Ureter (tissue), 1 donor: ENCODE measurements at regions not wholly inside any gene's neighbourhood (a gene's known extent, or its start where the extent isn't known, plus 50 kb on each side); places are given as distances from the start of the nearest gene placed in this dataset.
"Not testable (repeated sequence)": the region's sequence is repeated elsewhere in the genome, so short reads cannot be mapped to it uniquely, and the experiment has no call there.

Experiments used
- DNase-seq: peaks from one replicate; pipeline ENCODE4 v3.0.0-alpha.2; 2020; ENCODE audit warnings: low spot score
- donor health status: DM: yes; HTN: yes; CAD: no.

GRCh38 chr6:6867404-6867799 is 240.4 kb upstream of the RREB1 start:
- no peak for DNase-seq

DNA sequence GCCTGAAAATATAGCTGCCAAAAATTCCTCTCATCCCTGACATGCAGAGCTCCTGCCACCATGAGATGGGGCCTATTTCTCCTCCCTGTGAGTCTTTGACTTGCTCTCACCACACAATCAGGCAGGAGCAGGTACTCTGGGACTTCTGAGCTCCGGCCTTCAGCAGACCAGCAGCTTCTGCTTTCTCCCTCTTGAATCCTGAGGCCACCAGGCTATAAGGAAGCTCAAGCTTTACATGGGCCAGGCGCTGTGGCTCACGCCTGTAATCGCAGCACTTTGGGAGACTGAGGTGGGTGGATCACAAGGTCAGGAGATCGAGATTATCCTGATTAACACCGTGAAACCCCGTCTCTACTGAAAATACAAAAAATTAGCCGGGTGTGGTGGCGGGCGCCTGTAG is 238.7 kb upstream of the RREB1 start:
- DNase-seq, result no peak

- DNase-seq, result no peak
Measured at GRCh38 chr6:6870921-6871320, 236.8 kb upstream of the RREB1 start.

GRCh38 chr6:6872459-6873344 is 235.1 kb upstream of the RREB1 start:
- DNase-seq, result no peak

DNA sequence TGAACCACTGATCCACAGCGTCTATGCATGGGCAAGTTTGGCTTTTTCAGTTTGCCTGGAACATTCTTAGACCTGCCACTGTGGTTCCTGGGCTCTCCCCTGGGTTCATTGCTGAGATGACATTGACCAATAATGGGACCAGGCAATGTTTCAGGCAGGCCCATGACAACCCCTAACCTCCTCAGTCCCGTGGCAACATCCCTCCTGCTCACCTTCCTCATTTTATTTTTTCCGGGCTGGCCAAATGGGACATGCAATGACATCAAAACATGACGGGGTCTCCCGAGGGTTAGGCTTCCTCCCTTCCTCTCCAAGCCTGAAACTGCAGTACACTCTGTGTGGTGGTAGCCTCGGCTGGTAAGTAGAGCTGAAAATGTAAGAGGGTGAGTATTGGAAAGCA is 234.0 kb upstream of the RREB1 start:
- no peak for DNase-seq

DNA sequence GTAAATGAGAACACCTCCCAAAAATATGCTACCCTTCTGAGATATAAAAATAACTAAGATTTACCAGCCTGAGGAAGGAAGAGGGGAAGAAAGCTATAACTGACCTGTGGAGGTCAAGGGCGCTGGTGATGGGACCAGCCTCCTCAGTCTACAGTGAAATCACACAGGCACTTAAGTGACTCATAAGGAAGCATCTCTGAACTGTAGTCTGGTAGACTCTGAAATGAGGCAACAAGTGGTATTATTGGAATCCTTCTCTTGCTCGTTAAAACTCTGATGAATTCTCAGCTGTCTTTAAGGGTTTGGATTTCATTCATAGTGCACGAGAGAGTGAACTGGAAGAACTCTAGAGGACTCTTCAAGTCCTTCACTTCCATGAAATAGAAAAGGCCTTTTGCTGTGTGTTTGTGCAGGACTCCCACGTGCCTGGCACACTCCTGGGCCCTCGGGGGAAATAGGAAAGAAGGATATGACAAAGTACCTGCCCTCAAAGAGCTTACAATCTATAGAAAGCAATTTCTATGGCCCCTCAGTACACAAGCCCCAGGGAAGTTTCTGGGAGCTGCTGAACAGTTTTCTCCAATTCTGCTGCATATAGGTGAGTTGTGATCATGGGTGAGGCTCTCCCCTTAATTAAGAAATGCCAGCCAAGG is 231.8 kb upstream of the RREB1 start:
- no peak for DNase-seq

DNA sequence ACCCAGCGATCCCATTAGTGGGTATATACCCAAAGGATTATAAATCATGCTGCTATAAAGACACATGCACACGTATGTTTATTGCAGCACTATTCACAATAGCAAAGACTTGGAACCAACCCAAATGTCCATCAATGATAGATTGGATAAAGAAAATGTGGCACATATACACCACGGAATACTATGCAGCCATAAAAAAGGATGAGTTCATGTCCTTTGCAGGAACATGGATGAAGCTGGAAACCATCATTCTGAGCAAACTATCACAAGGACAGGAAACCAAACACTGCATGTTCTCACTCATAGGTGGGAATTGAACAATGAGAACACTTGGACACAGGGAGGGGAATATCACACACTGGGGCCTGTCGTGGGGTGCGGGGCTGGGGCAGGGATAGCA is 230.0 kb upstream of the RREB1 start:
- DNase-seq, result not testable (repeated sequence)

DNA sequence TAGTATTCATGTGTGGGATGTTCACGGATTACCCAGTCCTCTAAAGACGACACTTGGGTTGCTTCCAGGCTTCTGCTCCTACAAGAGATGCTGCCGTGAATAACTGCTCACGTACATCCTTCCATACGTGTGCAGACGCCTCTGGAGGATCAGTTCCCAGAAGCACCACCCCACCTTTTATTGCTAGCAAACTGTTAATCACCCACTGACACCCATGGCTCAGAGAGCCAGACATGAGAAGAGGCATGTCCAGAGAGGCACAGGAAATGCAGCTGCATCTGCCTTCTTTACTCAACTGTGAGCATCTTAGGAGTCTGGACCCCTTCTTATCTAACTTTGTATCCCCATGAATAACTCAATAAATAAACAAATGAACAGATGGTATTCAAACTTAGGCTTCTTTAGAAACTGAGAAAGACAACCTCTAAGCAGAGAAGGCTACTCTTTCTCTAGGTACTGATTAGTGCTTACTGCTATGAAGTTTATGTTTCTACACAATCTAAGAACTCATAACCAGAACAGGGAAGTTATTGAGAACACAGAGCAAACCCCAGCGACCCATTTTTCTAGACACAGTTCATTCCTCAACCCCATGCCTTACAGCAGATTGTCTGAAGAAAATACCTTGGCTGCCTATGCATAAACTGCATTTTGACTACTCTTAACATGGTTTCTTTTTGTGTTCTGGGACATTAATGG is 228.7 kb upstream of the RREB1 start:
- DNase-seq, result no peak

GRCh38 chr6:6879586-6879974 is 228.2 kb upstream of the RREB1 start:
- not testable (repeated sequence) for DNase-seq

GRCh38 chr6:6880745-6881437 is 226.9 kb upstream of the RREB1 start:
- DNase-seq, result no peak

- DNase-seq, result no peak
Measured at GRCh38 chr6:6881438-6882225, 226.1 kb upstream of the RREB1 start.

DNA sequence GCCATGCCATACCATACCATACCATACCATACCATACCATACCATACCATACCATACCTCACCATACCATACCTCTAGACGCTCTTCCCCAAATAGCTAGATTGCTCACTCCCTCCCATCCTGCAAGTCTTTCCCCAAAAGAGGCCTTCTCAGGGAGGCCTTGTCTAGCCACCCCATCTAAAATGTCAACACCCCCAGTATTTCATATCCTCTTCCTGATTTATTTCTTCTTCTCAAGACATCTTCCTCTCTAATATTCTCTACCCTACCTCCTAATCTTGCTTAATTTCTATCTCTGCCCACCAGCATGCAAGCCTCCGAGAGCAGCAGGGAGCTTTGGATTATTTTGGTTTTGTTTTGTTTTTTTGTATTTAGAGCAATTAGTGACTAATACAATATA is 225.2 kb upstream of the RREB1 start:
- DNase-seq, result no peak

DNA sequence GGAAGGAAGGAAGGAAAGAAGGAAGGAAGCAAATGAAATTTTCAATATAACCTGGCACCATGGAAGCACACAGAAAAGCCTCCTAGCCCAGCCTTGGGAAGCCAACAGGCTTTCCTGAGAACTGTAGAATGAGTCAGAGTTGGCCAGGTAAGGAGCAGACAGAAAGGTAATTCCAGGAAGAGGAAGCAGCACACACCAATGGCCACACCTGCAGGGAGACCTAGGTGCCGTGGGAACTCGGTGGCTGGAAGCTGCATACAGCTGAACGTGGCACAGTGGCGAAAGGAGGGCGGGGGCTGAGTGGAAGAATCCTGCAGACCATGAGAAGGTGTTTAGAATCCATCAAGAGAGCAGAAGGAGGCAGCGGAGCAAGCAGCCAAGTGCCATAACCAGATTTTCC is 224.8 kb upstream of the RREB1 start:
- no peak for DNase-seq

GRCh38 chr6:6884193-6884627 is 223.6 kb upstream of the RREB1 start:
- DNase-seq, result no peak

DNA sequence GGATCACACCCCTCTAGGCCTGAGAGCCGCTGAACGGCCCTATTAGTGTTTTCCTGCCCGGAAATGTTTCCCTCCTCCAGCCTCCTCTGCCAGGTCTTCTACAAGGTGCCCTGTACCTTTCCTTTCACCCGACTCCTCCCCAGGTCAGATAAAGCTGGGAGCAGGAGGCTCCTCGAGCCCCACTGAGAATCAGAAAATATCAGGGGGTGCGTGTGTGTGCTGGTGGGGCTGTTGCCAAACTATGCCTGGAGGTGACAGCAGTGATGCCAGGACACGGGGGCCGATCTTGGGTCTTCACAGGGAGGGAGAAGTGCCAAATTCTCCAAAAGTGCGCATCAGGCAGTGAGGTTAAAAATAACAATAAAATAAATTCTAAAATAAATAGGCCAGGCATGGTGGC is 222.8 kb upstream of the RREB1 start:
- DNase-seq, result no peak

GRCh38 chr6:6885521-6886170 is 222.1 kb upstream of the RREB1 start:
- peak; percentile 57 for DNase-seq

- peak; percentile 50 for DNase-seq
Measured at GRCh38 chr6:6886171-6886885, 221.4 kb upstream of the RREB1 start.

GRCh38 chr6:6886886-6887285 is 220.9 kb upstream of the RREB1 start:
- no peak for DNase-seq

GRCh38 chr6:6889601-6890000 is 218.2 kb upstream of the RREB1 start:
- DNase-seq, result no peak

DNA sequence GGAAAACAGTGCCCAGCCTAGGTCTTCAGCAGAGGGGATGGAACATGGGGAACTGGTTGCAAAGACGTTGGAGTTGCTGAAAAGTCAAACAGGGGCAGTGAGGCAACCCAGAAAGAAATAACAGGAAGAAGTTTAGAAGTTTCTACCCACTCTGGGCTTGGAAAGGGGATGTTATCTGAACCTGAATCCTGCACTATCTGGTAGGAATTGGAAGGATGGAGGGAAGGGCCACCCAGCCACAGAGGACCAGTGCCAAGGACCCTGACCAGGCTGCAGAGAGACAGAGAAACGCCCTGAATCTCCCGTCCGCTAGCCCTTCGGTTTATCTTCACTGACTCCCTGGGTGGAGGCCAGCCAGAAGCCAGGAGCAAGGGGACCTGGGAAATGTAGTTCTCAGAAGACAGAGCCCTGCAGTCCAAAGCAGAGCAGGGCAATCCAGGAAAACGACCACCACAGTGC is 217.3 kb upstream of the RREB1 start:
- DNase-seq, result no peak
